ENCODE measurements at regions not wholly inside any gene's neighbourhood (a gene's known extent, or its start where the extent isn't known, plus 50 kb on each side); places are given as distances from the start of the nearest gene placed in this dataset.

DNA sequence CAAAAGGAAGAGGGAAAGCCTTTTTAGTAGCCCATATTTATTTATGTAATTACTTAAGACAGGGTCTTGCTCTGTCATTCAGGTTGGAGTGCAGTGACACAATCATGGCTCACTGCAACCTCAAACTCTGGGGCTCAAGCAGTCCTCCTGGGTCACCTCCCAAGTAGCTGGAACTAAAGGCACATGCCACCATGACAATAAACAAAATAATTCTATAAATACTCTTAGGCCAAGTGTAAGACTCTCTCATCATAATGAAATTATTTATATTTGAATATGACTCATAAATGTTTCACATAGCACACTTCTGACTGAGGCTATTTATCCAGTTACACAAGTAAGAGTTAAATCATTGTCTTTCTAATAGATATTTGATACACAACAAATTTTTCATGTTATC is 314.7 kb downstream of the AMY1C start:
- TF ChIP-seq, protein P1, sequence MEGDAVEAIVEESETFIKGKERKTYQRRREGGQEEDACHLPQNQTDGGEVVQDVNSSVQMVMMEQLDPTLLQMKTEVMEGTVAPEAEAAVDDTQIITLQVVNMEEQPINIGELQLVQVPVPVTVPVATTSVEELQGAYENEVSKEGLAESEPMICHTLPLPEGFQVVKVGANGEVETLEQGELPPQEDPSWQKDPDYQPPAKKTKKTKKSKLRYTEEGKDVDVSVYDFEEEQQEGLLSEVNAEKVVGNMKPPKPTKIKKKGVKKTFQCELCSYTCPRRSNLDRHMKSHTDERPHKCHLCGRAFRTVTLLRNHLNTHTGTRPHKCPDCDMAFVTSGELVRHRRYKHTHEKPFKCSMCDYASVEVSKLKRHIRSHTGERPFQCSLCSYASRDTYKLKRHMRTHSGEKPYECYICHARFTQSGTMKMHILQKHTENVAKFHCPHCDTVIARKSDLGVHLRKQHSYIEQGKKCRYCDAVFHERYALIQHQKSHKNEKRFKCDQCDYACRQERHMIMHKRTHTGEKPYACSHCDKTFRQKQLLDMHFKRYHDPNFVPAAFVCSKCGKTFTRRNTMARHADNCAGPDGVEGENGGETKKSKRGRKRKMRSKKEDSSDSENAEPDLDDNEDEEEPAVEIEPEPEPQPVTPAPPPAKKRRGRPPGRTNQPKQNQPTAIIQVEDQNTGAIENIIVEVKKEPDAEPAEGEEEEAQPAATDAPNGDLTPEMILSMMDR (conservative IDR thresholded peaks at IDR 0.05; ENCODE audit: low read depth, low read length), result no peak
- no peak for DNase-seq (ENCODE audit: low read depth)
- H3K4me3 ChIP-seq (ENCODE audit: low read depth, low read length), result no peak overlapping the region

DNA sequence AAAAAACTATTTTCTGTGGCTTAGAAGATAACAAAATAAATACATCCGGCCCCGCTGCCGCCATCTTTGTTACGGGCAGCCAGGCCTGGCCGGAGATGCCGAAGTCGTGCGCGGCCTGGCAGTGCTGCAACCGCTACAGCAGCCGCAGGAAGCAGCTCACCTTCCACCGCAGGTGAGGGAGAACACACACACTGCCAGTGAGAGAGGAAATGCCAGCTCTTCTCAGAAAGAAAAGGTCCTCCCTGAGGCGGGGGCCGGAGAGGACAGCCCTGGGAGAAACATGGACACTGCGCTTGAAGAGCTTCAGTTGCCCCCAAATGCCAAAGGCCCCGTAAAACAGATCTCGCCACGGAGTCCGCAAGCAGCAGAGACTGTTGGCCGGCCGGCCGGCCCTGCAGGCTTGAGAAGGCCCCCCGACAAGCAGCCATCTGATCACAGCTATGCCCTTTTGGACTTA is 323.2 kb downstream of the AMY1C start:
- no peak overlapping the region for H3K4me3 ChIP-seq (ENCODE audit: low read depth, low read length)
- TF ChIP-seq, protein P1 (conservative IDR thresholded peaks at IDR 0.05; ENCODE audit: low read depth, low read length), result no peak
- no peak for DNase-seq (ENCODE audit: low read depth)

- no peak overlapping the region for H3K4me3 ChIP-seq (ENCODE audit: low read depth, low read length)
- TF ChIP-seq, protein P1 (conservative IDR thresholded peaks at IDR 0.05; ENCODE audit: low read depth, low read length), result no peak
- DNase-seq (ENCODE audit: low read depth), result no peak
Measured at GRCh38 chr1:104073463-104073902, 323.8 kb downstream of the AMY1C start.

DNA sequence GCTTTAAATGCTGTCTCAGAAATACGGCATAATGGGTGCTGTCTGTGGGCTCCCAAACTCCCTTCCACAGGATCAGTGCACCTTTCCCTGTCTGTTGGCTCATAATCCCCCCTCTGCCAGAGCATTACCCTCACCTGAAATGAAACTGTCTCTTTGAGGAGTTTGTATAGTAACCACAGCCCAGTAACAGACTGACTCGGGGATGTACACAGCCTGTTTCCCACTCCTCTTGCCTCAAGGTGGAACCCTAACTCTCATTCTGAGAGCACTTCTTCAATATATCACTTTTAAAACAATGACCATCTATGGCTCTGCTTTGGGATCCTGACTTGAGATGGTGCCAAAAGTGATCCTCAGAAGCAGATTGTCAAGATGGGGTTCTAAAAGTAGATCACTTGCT is 332.5 kb downstream of the AMY1C start:
- TF ChIP-seq, protein P1 (conservative IDR thresholded peaks at IDR 0.05; ENCODE audit: low read depth, low read length), result no peak
- no peak overlapping the region for H3K4me3 ChIP-seq (ENCODE audit: low read depth, low read length)
- no peak for DNase-seq (ENCODE audit: low read depth)

- no peak for DNase-seq (ENCODE audit: low read depth)
- TF ChIP-seq, protein P1 (conservative IDR thresholded peaks at IDR 0.05; ENCODE audit: low read depth, low read length), result no peak
- H3K4me3 ChIP-seq (ENCODE audit: low read depth, low read length), result no peak overlapping the region
Measured at GRCh38 chr1:104084380-104084779, 334.7 kb downstream of the AMY1C start.

DNA sequence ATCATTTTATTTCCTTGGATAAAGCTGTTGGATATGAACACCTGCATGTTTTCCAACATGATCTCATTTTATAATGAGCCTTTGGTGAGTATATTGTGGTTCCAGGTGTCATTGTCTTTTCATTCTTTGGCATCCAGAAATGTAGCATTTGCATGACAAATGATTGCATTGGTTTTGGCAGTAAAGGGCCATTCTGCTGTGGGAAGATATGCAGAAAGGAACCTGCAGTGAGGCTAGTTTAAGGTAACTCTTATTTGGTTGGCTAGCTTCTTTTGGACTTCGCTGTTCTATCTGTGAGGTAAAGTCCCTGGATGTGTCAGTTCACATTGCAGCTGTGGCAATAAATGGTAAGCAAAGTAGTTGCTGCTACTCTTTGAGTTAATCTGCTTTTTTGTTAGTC is 343.0 kb downstream of the AMY1C start:
- H3K4me3 ChIP-seq (ENCODE audit: low read depth, low read length), result no peak overlapping the region
- DNase-seq (ENCODE audit: low read depth), result no peak
- TF ChIP-seq, protein P1 (conservative IDR thresholded peaks at IDR 0.05; ENCODE audit: low read depth, low read length), result no peak

GRCh38 chr1:104098837-104099236 is 349.1 kb downstream of the AMY1C start:
- TF ChIP-seq, protein P1 (conservative IDR thresholded peaks at IDR 0.05; ENCODE audit: low read depth, low read length), result no peak
- DNase-seq (ENCODE audit: low read depth), result no peak
- no peak overlapping the region for H3K4me3 ChIP-seq (ENCODE audit: low read depth, low read length)
